OCI-LY1 (cell line): ENCODE measurements at regions not wholly inside any gene's neighbourhood (a gene's known extent, or its start where the extent isn't known, plus 50 kb on each side); places are given as distances from the start of the nearest gene placed in this dataset.

Source experiments
- H2AFZ ChIP-seq: fragments of 200-600 bp; sonication (generic), shearing (Covaris generic); 2 replicates; pipeline ENCODE4 v1.6.0; 2014; ENCODE audit warnings: antibody characterized with exemption, mild to moderate bottlenecking, low read length
- H3F3A ChIP-seq: fragments of 200-600 bp; sonication (generic), shearing (Covaris generic); 2 replicates; pipeline ENCODE4 v1.6.0; 2014; ENCODE audit warnings: mild to moderate bottlenecking, antibody characterized with exemption, low read length, moderate library complexity; ENCODE audit not compliant: insufficient read depth
- H3K27ac ChIP-seq: fragments of 200-600 bp; sonication (generic); 2 replicates; pipeline ENCODE4 v1.5.1; 2014; ENCODE audit warnings: low read length, mixed run types, mild to moderate bottlenecking, low read depth; ENCODE audit not compliant: poor library complexity, severe bottlenecking
- H3K27me3 ChIP-seq: fragments of 200-600 bp; sonication (generic); 2 replicates; pipeline ENCODE4 v1.6.0; 2014; ENCODE audit warnings: antibody characterized with exemption, mild to moderate bottlenecking, low read length, moderate library complexity; ENCODE audit not compliant: insufficient read depth
- H3K36me3 ChIP-seq: fragments of 200-600 bp; sonication (generic); 2 replicates; pipeline ENCODE4 v1.6.1; 2014; ENCODE audit warnings: mild to moderate bottlenecking, antibody characterized with exemption, low read length, moderate library complexity, mixed read lengths; ENCODE audit not compliant: insufficient read depth
- H3K4me1 ChIP-seq: fragments of 200-600 bp; sonication (generic); 2 replicates; pipeline ENCODE4 v1.5.1; 2014; ENCODE audit warnings: mild to moderate bottlenecking, low read length, moderate library complexity; ENCODE audit not compliant: insufficient read depth, severe bottlenecking
- H3K4me2 ChIP-seq: fragments of 200-600 bp; sonication (generic), shearing (Covaris generic); 2 replicates; pipeline ENCODE4 v1.6.1; 2014; ENCODE audit warnings: low read length
- H3K4me3 ChIP-seq: fragments of 200-600 bp; sonication (generic); 2 replicates; pipeline ENCODE4 v1.5.1; 2014; ENCODE audit warnings: low read length, low read depth, mild to moderate bottlenecking, mixed read lengths; ENCODE audit not compliant: poor library complexity, severe bottlenecking
- H3K79me2 ChIP-seq: fragments of 200-600 bp; shearing (Covaris generic); 2 replicates; pipeline ENCODE4 v1.6.1; 2016; ENCODE audit warnings: mixed run types, low read length, mixed read lengths; ENCODE audit not compliant: insufficient read depth
- H3K9ac ChIP-seq: fragments of 200-600 bp; sonication (generic), shearing (Covaris generic); 2 replicates; pipeline ENCODE4 v1.6.1; 2014; ENCODE audit warnings: mild to moderate bottlenecking, low read length, mixed read lengths
- H3K9me2 ChIP-seq: fragments of 200-600 bp; sonication (generic), shearing (Covaris generic); 2 replicates; pipeline ENCODE4 v1.6.1; 2014; ENCODE audit warnings: low read depth, mild to moderate bottlenecking, low read length, mixed read lengths
- H3K9me3 ChIP-seq: fragments of 200-600 bp; shearing (Covaris generic); 2 replicates; pipeline ENCODE4 v1.6.1; 2014; ENCODE audit warnings: low read length, mixed read lengths
- H4K20me1 ChIP-seq: fragments of 200-600 bp; sonication (generic), shearing (Covaris generic); 2 replicates; pipeline ENCODE4 v1.6.0; 2016; ENCODE audit warnings: mild to moderate bottlenecking, low read length; ENCODE audit not compliant: insufficient read depth
- CTCF ChIP-seq: fragments of 200-600 bp; sonication (generic), shearing (Covaris generic); IDR thresholded peaks from 2 replicates; pipeline ENCODE4 v1.5.1; 2017; ENCODE audit warnings: mild to moderate bottlenecking, antibody characterized with exemption, low read length, moderate library complexity, mixed read lengths
- EZH2 ChIP-seq: fragments of 200-600 bp; sonication (generic), shearing (Covaris generic); IDR thresholded peaks from 2 replicates; pipeline ENCODE4 v1.8.0; 2017; ENCODE audit warnings: borderline replicate concordance, mixed run types, mild to moderate bottlenecking, antibody characterized with exemption, low read length, moderate library complexity, mixed read lengths

GRCh38 chr10:123318516-123318915, 164.3 kb downstream of the BUB3 start:
- H3K27ac ChIP-seq = no peak overlapping the region
- no peaks in the 10 kb centered on the region for H3K9me3 ChIP-seq
- H3K9me2 ChIP-seq = no peaks in the 10 kb centered on the region
- no peaks in the 10 kb centered on the region for H3K36me3 ChIP-seq
- H3F3A ChIP-seq = no peaks in the 10 kb centered on the region
- H3K4me2 ChIP-seq = no peak overlapping the region
- H3K4me1 ChIP-seq = no peaks in the 10 kb centered on the region
- TF ChIP-seq EZH2 (no peak), CTCF (no peak)
- H3K9ac ChIP-seq = no peak overlapping the region
- H3K79me2 ChIP-seq = no peaks in the 10 kb centered on the region
- H3K27me3 ChIP-seq = no peaks in the 10 kb centered on the region; the same call in 1 of the 2 replicates
- H3K4me3 ChIP-seq = no peak overlapping the region
- no peak overlapping the region for H2AFZ ChIP-seq
- H4K20me1 ChIP-seq = no peaks in the 10 kb centered on the region

GRCh38 chr10:123320091-123320490, 165.9 kb downstream of the BUB3 start:
- H3K9me2 ChIP-seq = no peaks in the 10 kb centered on the region
- H3K79me2 ChIP-seq = no peaks in the 10 kb centered on the region
- H3K4me2 ChIP-seq = no peak overlapping the region
- H4K20me1 ChIP-seq = no peaks in the 10 kb centered on the region
- no peaks in the 10 kb centered on the region; the same call in 1 of the 2 replicates for H3K27me3 ChIP-seq
- no peaks in the 10 kb centered on the region for H3K36me3 ChIP-seq
- H2AFZ ChIP-seq = no peak overlapping the region
- TF ChIP-seq CTCF (no peak), EZH2 (no peak)
- H3K4me3 ChIP-seq = no peak overlapping the region
- no peaks in the 10 kb centered on the region for H3K4me1 ChIP-seq
- no peak overlapping the region for H3K27ac ChIP-seq
- H3K9me3 ChIP-seq = no peaks in the 10 kb centered on the region
- no peaks in the 10 kb centered on the region for H3F3A ChIP-seq
- no peak overlapping the region for H3K9ac ChIP-seq

- H3K4me1 ChIP-seq = no peaks in the 10 kb centered on the region
- H3K36me3 ChIP-seq = no peaks in the 10 kb centered on the region
- H3K79me2 ChIP-seq = no peaks in the 10 kb centered on the region
- H3F3A ChIP-seq = no peaks in the 10 kb centered on the region
- H3K4me2 ChIP-seq = no peak overlapping the region
- H2AFZ ChIP-seq = no peak overlapping the region
- no peaks in the 10 kb centered on the region for H4K20me1 ChIP-seq
- H3K27ac ChIP-seq = no peak overlapping the region
- no peak overlapping the region for H3K9ac ChIP-seq
- no peaks in the 10 kb centered on the region for H3K9me3 ChIP-seq
- no peaks in the 10 kb centered on the region for H3K9me2 ChIP-seq
- no peaks in the 10 kb centered on the region for H3K27me3 ChIP-seq
- H3K4me3 ChIP-seq = no peak overlapping the region
- TF ChIP-seq CTCF (no peak), EZH2 (no peak)
Observed at GRCh38 chr10:123323884-123324283, 169.7 kb downstream of the BUB3 start.
